IMR-90 (cell line): ENCODE measurements at regions not wholly inside any gene's neighbourhood (a gene's known extent, or its start where the extent isn't known, plus 50 kb on each side); places are given as distances from the start of the nearest gene placed in this dataset.

Experiments used
- ATAC-seq: fragments of 200-7000 bp; cut with Tn5 transposase; 2 replicates; pipeline ENCODE4 v1.9.1; 2020; ENCODE audit warnings: low read depth, mild to moderate bottlenecking, moderate library complexity
- BruUV-seq: library from RNA; stranded (reverse); fragments of 400-500 nt; replicated peaks from 2 replicates; lab custom pipeline; 2021; lab: Mats Ljungman, UMichigan
- CTCF ChIA-PET: fragments of 300-600 bp; formaldehyde crosslinking; extraction: SDS; loops from one replicate; lab custom pipeline; 2021; ENCODE audit warnings: antibody characterized with exemption; lab: Yijun Ruan, JAX
- POLR2A ChIA-PET: fragments of 300-600 bp; sonication (Branson Sonifier 250); formaldehyde crosslinking; loops from one replicate; lab custom pipeline; 2022; ENCODE audit warnings: antibody characterized with exemption; ENCODE audit not compliant: unreplicated experiment; lab: Charles Lee
- DNase-seq: peaks from one replicate; pipeline ENCODE4 v3.0.0; 2013
- H2AFZ ChIP-seq: replicated peaks from 2 replicates; pipeline ENCODE3; 2013; ENCODE audit warnings: low read length, mild to moderate bottlenecking; ENCODE audit not compliant: poor library complexity
- H2AK5ac ChIP-seq: 2 replicates; pipeline ENCODE4 v1.6.1; 2013; ENCODE audit warnings: low read depth, low read length, inconsistent platforms
- H2AK9ac ChIP-seq: replicated peaks from 2 replicates; pipeline ENCODE3; 2013; ENCODE audit warnings: mild to moderate bottlenecking, low read depth, low read length, moderate library complexity; ENCODE audit not compliant: poor library complexity
- H2BK120ac ChIP-seq: 2 replicates; pipeline ENCODE4 v1.6.1; 2013; ENCODE audit warnings: low read depth, low read length, inconsistent platforms
- H2BK15ac ChIP-seq: 3 replicates; pipeline ENCODE4 v1.6.1; 2013; ENCODE audit warnings: low read depth, low read length, inconsistent platforms
- H2BK20ac ChIP-seq: 2 replicates; pipeline ENCODE4 v1.6.1; 2013; ENCODE audit warnings: low read depth, mild to moderate bottlenecking, inconsistent platforms, low read length, moderate library complexity
- H2BK5ac ChIP-seq: 2 replicates; pipeline ENCODE4 v1.6.1; 2013; ENCODE audit warnings: mild to moderate bottlenecking, low read depth, low read length, inconsistent platforms; ENCODE audit not compliant: poor library complexity, severe bottlenecking
- H3K14ac ChIP-seq: replicated peaks from 2 replicates; pipeline ENCODE4 v1.6.1; 2013; ENCODE audit warnings: low read depth, low read length, inconsistent platforms
- H3K18ac ChIP-seq: 2 replicates; pipeline ENCODE4 v1.6.1; 2013; ENCODE audit warnings: low read depth, low read length, control low read depth
- H3K23ac ChIP-seq: 2 replicates; pipeline ENCODE4 v1.6.1; 2013; ENCODE audit warnings: low read depth, low read length, inconsistent platforms
- H3K27ac ChIP-seq: 2 replicates; pipeline ENCODE4 v1.5.1; 2013; ENCODE audit warnings: mild to moderate bottlenecking, control low read depth, low read length; ENCODE audit not compliant: insufficient read depth
- H3K27me3 ChIP-seq: 2 replicates; pipeline ENCODE4 v1.6.1; 2013; ENCODE audit warnings: low read length; ENCODE audit not compliant: control insufficient read depth, insufficient read depth
- H3K36me3 ChIP-seq: 2 replicates; pipeline ENCODE4 v1.6.1; 2013; ENCODE audit warnings: low read length, mixed read lengths; ENCODE audit not compliant: control insufficient read depth, insufficient read depth
- H3K4ac ChIP-seq: 2 replicates; pipeline ENCODE4 v1.6.1; 2013; ENCODE audit warnings: low read depth, low read length, inconsistent platforms
- H3K4me1 ChIP-seq: 2 replicates; pipeline ENCODE4 v1.6.1; 2013; ENCODE audit warnings: low read length, mixed read lengths; ENCODE audit not compliant: control insufficient read depth, insufficient read depth
- H3K4me2 ChIP-seq: 2 replicates; pipeline ENCODE4 v1.6.1; 2013; ENCODE audit warnings: low read depth, mild to moderate bottlenecking, control low read depth, low read length, moderate library complexity
- H3K4me3 ChIP-seq: 2 replicates; pipeline ENCODE4 v1.5.1; 2013; ENCODE audit warnings: low read depth, mild to moderate bottlenecking, control low read depth, low read length, moderate library complexity; ENCODE audit not compliant: insufficient read depth
- H3K56ac ChIP-seq: 2 replicates; pipeline ENCODE4 v1.6.1; 2013; ENCODE audit warnings: low read length, inconsistent platforms; ENCODE audit not compliant: insufficient read depth; ENCODE audit errors: extremely low read depth
- H3K79me1 ChIP-seq, 2 experiments: 2 replicates each; pipeline ENCODE4 v1.6.1; 2013; ENCODE audit warnings: low read length in 2 of 2, inconsistent platforms in 1 of 2, low read depth in 1 of 2
- H3K9ac ChIP-seq: 2 replicates; pipeline ENCODE4 v1.6.1; 2013; ENCODE audit warnings: low read depth, low read length, control low read depth
- H3K9me1 ChIP-seq: 2 replicates; pipeline ENCODE4 v1.6.1; 2013; ENCODE audit warnings: low read length, inconsistent platforms; ENCODE audit not compliant: insufficient read depth
- H3K9me3 ChIP-seq: 2 replicates; pipeline ENCODE4 v1.6.1; 2013; ENCODE audit warnings: low read length; ENCODE audit not compliant: control insufficient read depth, insufficient read depth
- H4K20me1 ChIP-seq: 2 replicates; pipeline ENCODE4 v1.6.1; 2013; ENCODE audit warnings: low read length, inconsistent platforms; ENCODE audit not compliant: insufficient read depth
- H4K5ac ChIP-seq: 2 replicates; pipeline ENCODE4 v1.6.1; 2013; ENCODE audit warnings: mild to moderate bottlenecking, low read depth, low read length, control low read depth
- H4K8ac ChIP-seq, 2 experiments: 2 replicates each; pipeline ENCODE4 v1.6.1; 2013; ENCODE audit warnings: low read depth in 2 of 2, low read length in 2 of 2, control low read depth in 1 of 2, inconsistent platforms in 1 of 2
- H4K91ac ChIP-seq: 2 replicates; pipeline ENCODE4 v1.6.1; 2013; ENCODE audit warnings: low read depth, low read length, inconsistent platforms; ENCODE audit not compliant: insufficient read depth
- CHD1 ChIP-seq: IDR thresholded peaks from 2 replicates; pipeline ENCODE4 v1.6.1; 2012; ENCODE audit warnings: low read depth, low read length, improper control_type of control experiment
- RCOR1 ChIP-seq: IDR thresholded peaks from 2 replicates; pipeline ENCODE4 v1.6.1; 2012; ENCODE audit warnings: mild to moderate bottlenecking, low read length, improper control_type of control experiment; ENCODE audit not compliant: insufficient replicate concordance
- WGBS, 2 experiments: methylation state at CpG; one replicate each; pipeline versions ENCODE4 v1.1.5 to v1.1.7; 2013; ENCODE audit warnings: missing lambda C conversion rate in 2 of 2; ENCODE audit not compliant: insufficient read length in 1 of 2; ENCODE audit errors: extremely low coverage in 2 of 2; 5-methylcytosine and 5-hydroxymethylcytosine counted together
- dilution Hi-C: fragments of 300-500 bp; cut with HindIII; formaldehyde crosslinking; loops from one replicate; pipeline ENCODE4 v1.14.3; 2018; ENCODE audit warnings: low sequenced_read_pairs; ENCODE audit not compliant: unreplicated experiment
- in situ Hi-C: fragments of 300-500 bp; cut with MboI; formaldehyde crosslinking; loops from 3 replicates; pipeline ENCODE4 v1.14.3; 2019; ENCODE audit warnings: low sequenced_read_pairs, inconsistent platforms, mixed read lengths
- intact Hi-C: fragments of 100-400 bp; cut with micrococcal nuclease; formaldehyde crosslinking; loops from 2 replicates; pipeline ENCODE4 v1.10.0; 2022

GRCh38 chr3:158958873-158959272 lies 157.0 kb downstream of the MFSD1 start:
- Histone ChIP-seq H4K91ac (no peak overlapping the region), H3K4me2 (no peak overlapping the region), H3K4ac (no peak overlapping the region), H3K9me1 (no peaks in the 10 kb centered on the region), H3K4me1 (no peaks in the 10 kb centered on the region), H2BK120ac (no peak overlapping the region), H3K56ac (no peak overlapping the region), H4K5ac (no peak overlapping the region), H3K9me3 (no peaks in the 10 kb centered on the region), H3K9ac (no peak overlapping the region), H2BK5ac (no peak overlapping the region), H3K79me1 (no peaks in the 10 kb centered on the region), H2BK20ac (no peak overlapping the region), H2AFZ (no peak overlapping the region), H2AK5ac (no peak overlapping the region), H3K27me3 (no peaks in the 10 kb centered on the region), H4K20me1 (no peaks in the 10 kb centered on the region), H3K23ac (no peak overlapping the region), H3K18ac (no peak overlapping the region), H3K4me3 (no peak overlapping the region), H3K36me3 (no peaks in the 10 kb centered on the region), H4K8ac (no peak overlapping the region), H2AK9ac (no peak overlapping the region), H3K27ac (no peak overlapping the region), H2BK15ac (no peak overlapping the region), H3K14ac (no peak overlapping the region)
- ATAC-seq (no peak), DNase-seq (no peak)
- BruUV-seq, result no TSS peak
- TF ChIP-seq CHD1, result no peak
- TF ChIP-seq RCOR1, result no peak
- CTCF ChIA-PET, result no interaction called here
- POLR2A ChIA-PET, result no interaction called here
- intact Hi-C loops, result no loop called here
- in situ Hi-C loops, result no loop called here
- WGBS, 2 experiments, result no CpG with 5 or more reads among the region's 2 CpGs
- dilution Hi-C loops, result no loop called here
